OCI-LY3 (cell line): ENCODE measurements at regions not wholly inside any gene's neighbourhood (a gene's known extent, or its start where the extent isn't known, plus 50 kb on each side); places are given as distances from the start of the nearest gene placed in this dataset.

Experiments used
- H2AFZ ChIP-seq: fragments of 200-600, 300-600 bp; shearing (Covaris generic); 2 replicates; pipeline ENCODE4 v1.6.0; 2014; ENCODE audit warnings: antibody characterized with exemption, low read depth, low read length
- H3K27ac ChIP-seq: fragments of 200-600, 300-600 bp; sonication (generic); 2 replicates; pipeline ENCODE4 v1.5.1; 2014; ENCODE audit warnings: mild to moderate bottlenecking, low read length, moderate library complexity, mixed read lengths
- H3K27me3 ChIP-seq: fragments of 200-600, 300-600 bp; sonication (generic); 2 replicates; pipeline ENCODE4 v1.6.1; 2014; ENCODE audit warnings: low read depth, low read length, mixed read lengths
- H3K36me3 ChIP-seq: fragments of 200-600, 300-600 bp; sonication (generic); replicated peaks from 2 replicates; pipeline ENCODE3; 2014; ENCODE audit warnings: low read depth, low read length, mixed read lengths
- H3K4me1 ChIP-seq: fragments of 300-600, 200-600 bp; sonication (generic); 2 replicates; pipeline ENCODE4 v1.6.1; 2014; ENCODE audit warnings: low read length, mixed read lengths
- H3K4me2 ChIP-seq: fragments of 200-600, 300-600 bp; sonication (generic); 2 replicates; pipeline ENCODE4 v1.6.1; 2014; ENCODE audit warnings: low read length, mixed read lengths
- H3K4me3 ChIP-seq: fragments of 300-600, 200-600 bp; sonication (generic); 2 replicates; pipeline ENCODE4 v1.5.1; 2014; ENCODE audit warnings: antibody characterized with exemption, mild to moderate bottlenecking, low read length, moderate library complexity
- H3K79me2 ChIP-seq: fragments of 300-600, 200-600 bp; shearing (Covaris generic); 2 replicates; pipeline ENCODE4 v1.6.1; 2014; ENCODE audit warnings: mild to moderate bottlenecking, low read length, mixed read lengths
- H3K9ac ChIP-seq: fragments of 300-600, 200-600 bp; shearing (Covaris generic); 2 replicates; pipeline ENCODE4 v1.6.0; 2014; ENCODE audit warnings: mild to moderate bottlenecking, low read length, moderate library complexity
- H3K9me3 ChIP-seq: fragments of 200-600, 300-600 bp; shearing (Covaris generic); 2 replicates; pipeline ENCODE4 v1.6.1; 2014; ENCODE audit warnings: low read length, mixed read lengths; ENCODE audit not compliant: insufficient read depth
- H4K20me1 ChIP-seq: fragments of 200-600, 300-600 bp; sonication (generic); 2 replicates; pipeline ENCODE4 v1.6.1; 2016; ENCODE audit warnings: low read length, mixed read lengths; ENCODE audit not compliant: insufficient read depth
- CTCF ChIP-seq: fragments of 200-600, 300-600 bp; sonication (generic); IDR thresholded peaks from 2 replicates; pipeline ENCODE4 v1.5.1; 2014; ENCODE audit warnings: antibody characterized with exemption, low read length, low read depth
- EZH2phosphoT487 ChIP-seq: fragments of 200-600 bp; shearing (Covaris generic); IDR thresholded peaks from 2 replicates; pipeline ENCODE4 v1.6.1; 2018; ENCODE audit warnings: antibody characterized with exemption, mixed run types, low read depth

GRCh38 chr4:19402581-19403065 lies 849.1 kb upstream of the SLIT2 start:
- Histone ChIP-seq H3K27ac (no peak overlapping the region), H3K36me3 (no peaks in the 10 kb centered on the region), H3K79me2 (no peaks in the 10 kb centered on the region), H3K4me1 (no peaks in the 10 kb centered on the region), H2AFZ (no peak overlapping the region), H3K9me3 (no peaks in the 10 kb centered on the region), H3K9ac (no peak overlapping the region), H4K20me1 (no peaks in the 10 kb centered on the region), H3K4me3 (no peak overlapping the region), H3K4me2 (no peak overlapping the region), H3K27me3 (no peaks in the 10 kb centered on the region)
- TF ChIP-seq EZH2phosphoT487 (no peak), CTCF (no peak)

- Histone ChIP-seq H3K36me3 (no peaks in the 10 kb centered on the region), H3K4me1 (no peaks in the 10 kb centered on the region), H3K9me3 (no peaks in the 10 kb centered on the region), H2AFZ (no peak overlapping the region), H4K20me1 (no peaks in the 10 kb centered on the region), H3K4me2 (no peak overlapping the region), H3K4me3 (no peak overlapping the region), H3K27me3 (no peaks in the 10 kb centered on the region), H3K79me2 (no peaks in the 10 kb centered on the region), H3K9ac (no peak overlapping the region), H3K27ac (no peak overlapping the region)
- TF ChIP-seq EZH2phosphoT487, result no peak
- no peak for TF ChIP-seq CTCF
These were observed 850.2 kb upstream of the SLIT2 start for GRCh38 chr4:19401301-19402080.

GRCh38 chr4:19400820-19401219 lies 850.9 kb upstream of the SLIT2 start:
- TF ChIP-seq CTCF, result no peak
- no peak for TF ChIP-seq EZH2phosphoT487
- Histone ChIP-seq H3K36me3 (no peaks in the 10 kb centered on the region), H3K4me3 (no peak overlapping the region), H2AFZ (no peak overlapping the region), H3K9ac (no peak overlapping the region), H3K27ac (no peak overlapping the region), H4K20me1 (no peaks in the 10 kb centered on the region), H3K4me1 (no peaks in the 10 kb centered on the region), H3K4me2 (no peak overlapping the region), H3K9me3 (no peaks in the 10 kb centered on the region), H3K27me3 (no peaks in the 10 kb centered on the region), H3K79me2 (no peaks in the 10 kb centered on the region)

- Histone ChIP-seq H3K27me3 (no peaks in the 10 kb centered on the region), H3K36me3 (no peaks in the 10 kb centered on the region), H3K4me1 (no peaks in the 10 kb centered on the region), H2AFZ (no peak overlapping the region), H3K4me3 (no peak overlapping the region), H3K27ac (no peak overlapping the region), H3K79me2 (no peaks in the 10 kb centered on the region), H4K20me1 (no peaks in the 10 kb centered on the region), H3K9ac (no peak overlapping the region), H3K9me3 (no peaks in the 10 kb centered on the region), H3K4me2 (no peak overlapping the region)
- no peak for TF ChIP-seq EZH2phosphoT487
- no peak for TF ChIP-seq CTCF
These were observed 852.7 kb upstream of the SLIT2 start for GRCh38 chr4:19399001-19399400.
